Astrocyte of the spinal cord (primary cell): ENCODE measurements at regions not wholly inside any gene's neighbourhood (a gene's known extent, or its start where the extent isn't known, plus 50 kb on each side); places are given as distances from the start of the nearest gene placed in this dataset.

Source experiments
- DNase-seq: peaks from one replicate; pipeline ENCODE4 v3.0.0; 2011; ENCODE audit warnings: low read depth, low spot score
- H3K4me3 ChIP-seq: 2 replicates; pipeline ENCODE4 v1.5.1; 2011; ENCODE audit warnings: low read depth, mild to moderate bottlenecking, low read length, moderate library complexity
- in situ Hi-C: cut with HindIII; loops from 2 replicates; pipeline ENCODE4 v1.10.0; 2017; ENCODE audit warnings: low sequenced_read_pairs
- TF ChIP-seq, protein P1 (sequence below): IDR thresholded peaks from 2 replicates; pipeline ENCODE4 v1.5.1; 2012; ENCODE audit warnings: low read depth, mild to moderate bottlenecking, low read length, inconsistent platforms

DNA sequence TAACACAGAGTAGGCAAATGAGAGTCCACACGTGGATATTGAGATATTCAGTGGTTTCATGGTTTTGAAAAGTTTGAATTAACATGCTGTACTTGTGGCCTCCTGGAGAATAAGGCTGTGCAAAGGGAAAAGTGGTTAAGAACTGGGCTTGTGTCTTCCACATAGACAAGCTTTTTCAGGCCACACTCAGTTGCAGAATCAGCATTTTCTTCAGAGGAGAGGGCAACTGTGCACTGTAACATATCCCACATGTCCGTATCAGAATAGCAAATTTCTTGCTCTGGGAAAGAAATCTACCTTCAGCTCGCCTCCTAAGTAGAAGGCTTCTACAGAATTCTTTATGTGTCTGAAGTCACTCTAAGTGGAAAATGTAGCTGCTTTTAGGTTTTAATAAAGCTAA is 84.9 kb downstream of the ZC3H11B start:
- TF ChIP-seq, protein P1, sequence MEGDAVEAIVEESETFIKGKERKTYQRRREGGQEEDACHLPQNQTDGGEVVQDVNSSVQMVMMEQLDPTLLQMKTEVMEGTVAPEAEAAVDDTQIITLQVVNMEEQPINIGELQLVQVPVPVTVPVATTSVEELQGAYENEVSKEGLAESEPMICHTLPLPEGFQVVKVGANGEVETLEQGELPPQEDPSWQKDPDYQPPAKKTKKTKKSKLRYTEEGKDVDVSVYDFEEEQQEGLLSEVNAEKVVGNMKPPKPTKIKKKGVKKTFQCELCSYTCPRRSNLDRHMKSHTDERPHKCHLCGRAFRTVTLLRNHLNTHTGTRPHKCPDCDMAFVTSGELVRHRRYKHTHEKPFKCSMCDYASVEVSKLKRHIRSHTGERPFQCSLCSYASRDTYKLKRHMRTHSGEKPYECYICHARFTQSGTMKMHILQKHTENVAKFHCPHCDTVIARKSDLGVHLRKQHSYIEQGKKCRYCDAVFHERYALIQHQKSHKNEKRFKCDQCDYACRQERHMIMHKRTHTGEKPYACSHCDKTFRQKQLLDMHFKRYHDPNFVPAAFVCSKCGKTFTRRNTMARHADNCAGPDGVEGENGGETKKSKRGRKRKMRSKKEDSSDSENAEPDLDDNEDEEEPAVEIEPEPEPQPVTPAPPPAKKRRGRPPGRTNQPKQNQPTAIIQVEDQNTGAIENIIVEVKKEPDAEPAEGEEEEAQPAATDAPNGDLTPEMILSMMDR = no peak
- no peak overlapping the region for H3K4me3 ChIP-seq
- no peak for DNase-seq
- in situ Hi-C loops = no loop called here

DNA sequence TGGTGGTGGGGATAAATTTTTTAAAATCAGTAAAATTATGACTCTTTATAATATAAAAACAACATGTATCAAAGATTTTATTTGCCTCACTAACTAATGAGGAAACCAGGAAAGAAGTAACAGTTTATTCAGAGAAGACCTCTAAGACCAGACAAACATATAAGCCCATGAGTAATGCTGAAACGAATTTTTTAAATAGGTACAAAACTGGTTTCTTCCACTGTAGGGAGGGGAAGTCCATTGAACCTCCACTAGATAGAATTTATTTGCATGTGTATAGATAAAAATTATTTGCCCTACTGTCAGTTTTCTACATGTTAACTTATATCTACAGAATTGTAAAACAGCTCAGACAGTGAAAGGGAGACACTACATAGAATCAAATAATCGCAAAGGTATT is 86.8 kb downstream of the ZC3H11B start:
- TF ChIP-seq, protein P1 = no peak
- in situ Hi-C loops = no loop called here

DNA sequence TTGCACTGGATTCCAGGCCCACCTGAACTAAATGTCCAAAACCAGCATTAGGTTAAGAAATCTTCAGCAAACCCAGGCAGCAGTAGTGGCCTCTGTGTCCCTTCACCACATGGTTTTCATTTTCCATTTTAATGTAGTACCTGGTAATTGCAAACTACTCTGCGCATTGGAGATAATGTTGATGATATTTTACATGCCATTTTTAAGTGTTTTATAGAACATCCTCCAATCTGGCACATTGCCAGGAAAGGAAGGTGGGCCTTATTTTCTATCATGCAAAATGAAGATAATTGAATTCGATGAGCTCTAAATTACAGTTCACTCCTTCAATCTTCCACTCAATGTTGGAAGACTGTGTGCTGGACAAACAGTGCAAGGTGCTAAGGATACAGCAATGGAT is 89.5 kb downstream of the ZC3H11B start:
- in situ Hi-C loops = no loop called here
- no peak for DNase-seq
- TF ChIP-seq, protein P1 = no peak
- no peak overlapping the region for H3K4me3 ChIP-seq

More for the DNA sequence above, 86.8 kb downstream of the ZC3H11B start:
- DNase-seq = no peak
- no peak overlapping the region for H3K4me3 ChIP-seq

DNA sequence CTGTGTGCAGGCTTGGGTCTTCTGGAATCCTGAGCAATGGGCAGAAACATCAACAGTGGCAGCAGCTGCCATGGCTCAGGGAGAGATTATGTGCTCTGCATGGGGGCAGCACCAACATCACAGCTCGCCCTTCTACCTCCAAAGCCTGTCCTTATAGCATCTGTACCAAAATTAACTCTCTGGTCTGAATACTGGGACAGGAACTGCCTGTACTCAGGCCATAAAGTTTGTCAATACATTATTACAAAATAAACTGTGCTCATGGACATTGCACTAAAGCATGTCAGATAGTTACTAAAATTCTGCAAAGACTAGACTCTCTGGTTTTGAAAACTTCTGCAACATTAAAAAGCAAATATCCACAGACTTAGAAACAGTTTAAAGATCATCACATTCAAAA is 91.6 kb downstream of the ZC3H11B start:
- TF ChIP-seq, protein P1 = no peak
- in situ Hi-C loops = no loop called here
- DNase-seq = no peak
- H3K4me3 ChIP-seq = no peak overlapping the region

DNA sequence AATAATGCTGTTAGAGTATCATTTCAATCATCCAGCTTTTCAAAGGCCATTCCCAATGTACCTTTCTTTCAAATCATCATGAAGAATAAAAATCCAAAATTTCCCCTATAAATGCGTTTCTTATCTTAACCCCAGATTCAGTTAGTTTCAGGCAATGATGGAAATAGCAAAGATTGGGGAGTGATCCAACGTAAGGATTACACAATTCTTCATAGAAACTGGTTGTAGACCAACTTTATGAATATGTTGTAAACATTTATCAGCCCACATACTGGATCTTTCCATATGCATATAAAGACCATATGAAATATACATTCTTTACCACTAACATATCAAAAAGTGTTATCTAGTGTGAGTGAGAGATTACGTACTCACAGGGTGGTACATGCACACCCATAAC is 92.7 kb downstream of the ZC3H11B start:
- in situ Hi-C loops = no loop called here
- DNase-seq = no peak
- TF ChIP-seq, protein P1 = no peak
- no peak overlapping the region for H3K4me3 ChIP-seq

DNA sequence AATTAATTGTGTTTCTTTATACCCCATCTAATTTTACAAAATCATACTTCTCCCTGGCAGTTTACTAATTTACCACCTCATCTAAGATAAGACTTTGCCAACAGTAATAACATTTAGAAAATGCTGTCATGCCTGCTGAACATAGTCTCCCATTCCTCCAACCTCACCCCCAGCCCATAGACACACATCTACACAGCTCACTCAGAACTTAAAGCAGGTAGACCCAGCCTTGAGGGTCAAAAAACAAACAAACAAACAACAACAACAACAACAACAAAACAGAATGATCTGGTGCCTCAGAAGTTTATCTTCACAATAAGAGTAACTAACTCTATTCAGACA is 94.0 kb downstream of the ZC3H11B start:
- in situ Hi-C loops = no loop called here
- DNase-seq = no peak
- no peak overlapping the region for H3K4me3 ChIP-seq
- TF ChIP-seq, protein P1 = no peak
